ENCODE measurements at regions not wholly inside any gene's neighbourhood (a gene's known extent, or its start where the extent isn't known, plus 50 kb on each side); places are given as distances from the start of the nearest gene placed in this dataset.

DNA sequence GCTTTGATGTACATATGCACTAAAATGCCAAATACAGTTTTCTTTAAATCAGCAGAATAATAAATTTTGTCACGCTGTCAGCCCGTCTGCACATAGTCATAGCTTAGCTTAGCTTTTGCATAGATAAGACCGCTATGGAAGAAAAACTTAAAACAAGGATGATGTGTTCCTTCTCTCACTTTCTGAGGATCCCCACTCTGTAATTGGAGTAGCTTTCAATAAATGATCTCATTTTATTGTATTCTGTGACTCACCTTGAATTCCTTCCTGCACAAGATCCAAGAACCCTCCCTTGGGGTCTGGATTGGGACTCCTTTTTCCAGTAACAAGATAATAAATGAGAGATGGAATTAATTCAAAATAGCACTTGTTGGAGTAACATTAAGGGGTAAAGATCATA is 186.2 kb downstream of the CDH26 start:
- no peak overlapping the region for H3K4me3 ChIP-seq (ENCODE audit: low read depth, low read length)
- no peak for DNase-seq (ENCODE audit: low read depth)
- TF ChIP-seq, protein P1, sequence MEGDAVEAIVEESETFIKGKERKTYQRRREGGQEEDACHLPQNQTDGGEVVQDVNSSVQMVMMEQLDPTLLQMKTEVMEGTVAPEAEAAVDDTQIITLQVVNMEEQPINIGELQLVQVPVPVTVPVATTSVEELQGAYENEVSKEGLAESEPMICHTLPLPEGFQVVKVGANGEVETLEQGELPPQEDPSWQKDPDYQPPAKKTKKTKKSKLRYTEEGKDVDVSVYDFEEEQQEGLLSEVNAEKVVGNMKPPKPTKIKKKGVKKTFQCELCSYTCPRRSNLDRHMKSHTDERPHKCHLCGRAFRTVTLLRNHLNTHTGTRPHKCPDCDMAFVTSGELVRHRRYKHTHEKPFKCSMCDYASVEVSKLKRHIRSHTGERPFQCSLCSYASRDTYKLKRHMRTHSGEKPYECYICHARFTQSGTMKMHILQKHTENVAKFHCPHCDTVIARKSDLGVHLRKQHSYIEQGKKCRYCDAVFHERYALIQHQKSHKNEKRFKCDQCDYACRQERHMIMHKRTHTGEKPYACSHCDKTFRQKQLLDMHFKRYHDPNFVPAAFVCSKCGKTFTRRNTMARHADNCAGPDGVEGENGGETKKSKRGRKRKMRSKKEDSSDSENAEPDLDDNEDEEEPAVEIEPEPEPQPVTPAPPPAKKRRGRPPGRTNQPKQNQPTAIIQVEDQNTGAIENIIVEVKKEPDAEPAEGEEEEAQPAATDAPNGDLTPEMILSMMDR (conservative IDR thresholded peaks at IDR 0.05; ENCODE audit: low read depth, low read length) = no peak

DNA sequence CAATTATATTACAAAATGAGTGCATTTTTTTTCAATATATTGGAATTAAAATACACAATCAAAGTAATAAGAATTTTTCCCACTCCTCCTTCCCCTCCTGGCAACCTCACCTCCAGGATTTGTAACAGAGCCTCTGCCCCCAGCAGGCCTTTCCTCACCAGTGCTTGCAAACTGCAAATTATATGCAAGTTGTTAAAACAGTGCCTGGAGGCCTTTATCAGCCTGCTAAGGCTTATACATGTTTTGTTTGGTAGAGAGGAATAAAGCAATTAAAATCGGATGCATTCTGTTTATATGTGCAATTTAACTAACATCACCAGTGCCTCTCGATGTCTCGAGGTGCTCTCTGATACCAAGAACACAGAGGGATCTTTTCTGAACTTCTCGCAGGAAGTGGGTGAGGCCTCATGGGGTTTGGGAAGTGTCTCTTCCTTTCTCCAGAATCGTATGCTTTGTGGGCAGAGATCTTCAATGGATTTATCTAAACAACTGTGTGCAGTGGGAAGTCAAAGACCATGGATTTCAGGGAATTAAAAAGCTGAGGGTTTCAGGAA is 186.8 kb downstream of the CDH26 start:
- no peak for DNase-seq (ENCODE audit: low read depth)
- TF ChIP-seq, protein P1 (conservative IDR thresholded peaks at IDR 0.05; ENCODE audit: low read depth, low read length) = no peak
- no peak overlapping the region for H3K4me3 ChIP-seq (ENCODE audit: low read depth, low read length)

DNA sequence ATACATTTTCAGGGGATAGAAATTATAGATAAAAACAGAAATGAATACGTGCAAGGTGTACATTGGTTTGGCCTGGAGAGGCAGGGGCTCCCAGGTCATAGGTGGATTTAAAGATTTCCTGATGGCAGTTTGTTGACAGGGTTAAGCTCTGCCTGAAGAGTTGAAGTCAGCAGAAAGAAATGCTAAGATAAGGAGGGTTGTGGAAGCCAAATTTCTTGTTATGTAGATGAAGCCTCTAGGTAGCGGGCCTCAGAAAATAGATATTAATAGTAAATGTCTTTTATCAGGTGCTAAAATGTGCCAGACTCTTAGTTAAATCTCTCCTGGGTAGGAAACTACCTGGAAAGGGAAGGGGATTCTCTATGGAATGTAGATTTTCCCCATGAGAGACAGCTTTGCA is 188.8 kb downstream of the CDH26 start:
- TF ChIP-seq, protein P1 (conservative IDR thresholded peaks at IDR 0.05; ENCODE audit: low read depth, low read length) = no peak
- no peak overlapping the region for H3K4me3 ChIP-seq (ENCODE audit: low read depth, low read length)
- DNase-seq (ENCODE audit: low read depth) = no peak

DNA sequence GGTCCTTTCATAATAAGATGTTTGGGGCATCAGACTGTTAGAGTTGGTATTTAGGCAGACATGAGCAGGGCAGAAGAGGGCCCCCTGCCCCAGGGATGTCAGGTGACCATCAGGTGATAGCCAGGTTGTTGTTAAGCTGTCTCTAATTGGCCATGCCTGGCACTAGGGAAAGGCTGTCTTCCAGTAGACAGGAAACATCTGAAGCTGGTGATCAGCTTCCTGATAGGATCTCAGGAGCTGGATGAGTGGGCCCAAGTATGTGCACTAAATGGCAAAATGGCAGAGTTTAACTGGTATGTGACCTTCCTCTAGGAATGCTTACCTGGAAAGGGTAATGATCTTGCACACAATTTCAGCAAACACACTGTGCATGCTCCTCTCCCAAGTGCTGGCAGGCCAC is 190.7 kb downstream of the CDH26 start:
- TF ChIP-seq, protein P1 (conservative IDR thresholded peaks at IDR 0.05; ENCODE audit: low read depth, low read length) = no peak
- no peak for DNase-seq (ENCODE audit: low read depth)
- H3K4me3 ChIP-seq (ENCODE audit: low read depth, low read length) = no peak overlapping the region

DNA sequence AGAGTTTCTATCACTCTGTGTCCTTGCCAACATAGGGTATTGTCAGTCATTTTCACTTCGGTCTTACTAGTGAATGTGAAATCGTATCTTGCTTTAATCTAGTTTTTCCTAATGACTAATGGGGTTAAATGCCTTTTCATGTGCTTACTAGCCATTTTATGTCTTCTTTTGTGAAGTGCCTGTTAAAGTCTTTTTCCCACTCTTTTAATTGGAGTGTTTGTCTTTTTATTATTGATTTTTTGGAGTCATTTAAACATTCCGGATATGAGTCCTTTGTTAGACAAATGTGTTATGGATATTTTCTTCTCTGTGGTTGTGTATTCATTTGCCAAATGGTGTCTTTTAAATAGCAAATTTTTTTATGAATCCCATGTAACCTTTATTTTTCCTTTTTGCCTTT is 194.6 kb downstream of the CDH26 start:
- no peak for DNase-seq (ENCODE audit: low read depth)
- no peak overlapping the region for H3K4me3 ChIP-seq (ENCODE audit: low read depth, low read length)
- TF ChIP-seq, protein P1 (conservative IDR thresholded peaks at IDR 0.05; ENCODE audit: low read depth, low read length) = no peak

DNA sequence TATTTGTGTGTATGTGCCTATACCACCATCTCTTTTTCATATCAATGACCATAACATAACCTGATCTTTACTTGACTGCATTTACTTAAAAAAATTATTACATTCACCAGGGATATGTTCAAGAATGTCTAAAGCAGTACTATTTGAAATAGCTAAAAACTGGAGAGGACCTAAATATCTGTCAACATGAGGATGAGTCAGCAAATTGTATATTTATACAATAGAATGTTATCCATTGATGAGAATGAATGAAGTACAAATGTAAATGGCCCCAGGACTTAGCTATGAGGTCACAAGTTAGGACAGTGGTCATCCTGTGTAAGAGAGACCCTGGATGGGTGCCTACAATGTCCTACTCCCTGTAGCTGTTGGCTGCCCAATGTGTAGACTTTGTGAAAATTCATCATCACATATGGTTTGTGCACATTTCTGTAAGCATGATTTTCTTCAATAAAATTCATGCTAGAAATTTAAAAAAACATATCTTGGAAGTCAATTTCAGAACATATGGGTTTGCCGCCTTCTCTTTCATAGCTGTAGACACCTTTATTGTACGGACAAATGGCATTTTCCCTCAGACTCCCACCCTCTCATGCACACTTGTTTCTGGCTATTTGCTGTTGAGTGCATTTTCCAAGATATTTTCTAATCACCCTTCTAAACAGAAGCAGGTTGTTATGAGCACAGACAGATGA is 202.4 kb downstream of the CDH26 start:
- TF ChIP-seq, protein P1 (conservative IDR thresholded peaks at IDR 0.05; ENCODE audit: low read depth, low read length) = no peak
- H3K4me3 ChIP-seq (ENCODE audit: low read depth, low read length) = no peak overlapping the region
- no peak for DNase-seq (ENCODE audit: low read depth)

DNA sequence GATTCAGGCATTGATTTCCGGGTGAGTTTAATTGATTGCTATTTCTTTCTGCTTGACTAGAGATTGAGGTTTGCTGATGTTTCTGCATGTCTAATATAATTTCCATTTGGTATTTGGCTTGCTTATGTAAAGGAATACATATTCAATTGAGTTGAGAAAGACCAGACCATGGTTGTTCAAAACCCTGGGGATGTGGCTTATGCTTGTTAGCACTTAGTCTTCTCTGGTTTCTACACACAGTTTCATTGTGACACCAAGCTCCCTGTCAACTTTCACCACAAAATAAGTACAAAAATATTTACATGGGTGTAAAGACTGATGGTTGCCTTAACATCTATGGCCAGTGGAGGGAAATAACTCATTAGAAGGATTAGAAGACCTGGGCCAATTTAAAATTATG is 209.6 kb downstream of the CDH26 start:
- no peak overlapping the region for H3K4me3 ChIP-seq (ENCODE audit: low read depth, low read length)
- TF ChIP-seq, protein P1 (conservative IDR thresholded peaks at IDR 0.05; ENCODE audit: low read depth, low read length) = no peak
- DNase-seq (ENCODE audit: low read depth) = no peak
